GM23338 (cell line): ENCODE measurements at regions not wholly inside any gene's neighbourhood (a gene's known extent, or its start where the extent isn't known, plus 50 kb on each side); places are given as distances from the start of the nearest gene placed in this dataset.

Experiments
- CREB1 ChIP-seq: fragments of 250-450 bp; sonication (Bioruptor Pico); IDR thresholded peaks from 2 replicates; pipeline ENCODE4 v1.5.0; 2020; ENCODE audit warnings: low read depth, mild to moderate bottlenecking, moderate library complexity
- EZH2 ChIP-seq: fragments of 200-600 bp; sonication (generic); IDR thresholded peaks from one replicate; pipeline ENCODE4 v1.8.0; 2017; ENCODE audit warnings: antibody characterized with exemption, mild to moderate bottlenecking, low read depth; ENCODE audit not compliant: unreplicated experiment
- EZH2phosphoT487 ChIP-seq: fragments of 200-600 bp; sonication (generic); IDR thresholded peaks from one replicate; pipeline ENCODE4 v1.8.1; 2018; ENCODE audit warnings: antibody characterized with exemption; ENCODE audit not compliant: unreplicated experiment
- JUNB ChIP-seq: IDR thresholded peaks from one replicate; pipeline ENCODE4 v1.6.1; 2016; ENCODE audit warnings: antibody characterized with exemption; ENCODE audit not compliant: unreplicated experiment
- POLR2AphosphoS5 ChIP-seq: IDR thresholded peaks from 2 replicates; pipeline ENCODE4 v1.6.1; 2016; ENCODE audit warnings: antibody characterized with exemption, low read depth
- STAT1 ChIP-seq: IDR thresholded peaks from one replicate; pipeline ENCODE4 v1.6.1; 2016; ENCODE audit warnings: antibody characterized with exemption; ENCODE audit not compliant: unreplicated experiment
- ZNF114 ChIP-seq: fragments of 250-450 bp; sonication (Bioruptor Pico); IDR thresholded peaks from 2 replicates; pipeline ENCODE4 v1.5.0; 2020; ENCODE audit warnings: mild to moderate bottlenecking, moderate library complexity
- ZNF331 ChIP-seq: fragments of 250-450 bp; sonication (Bioruptor Pico); IDR thresholded peaks from 2 replicates; pipeline ENCODE4 v1.5.0; 2020; ENCODE audit warnings: low read depth, mild to moderate bottlenecking, moderate library complexity
- TF ChIP-seq, protein P1 (sequence below), 2 experiments: fragments of 200-600 bp in 1 of 2; sonication (generic) in 1 of 2; conservative IDR thresholded peaks; 2 replicates each; pipeline versions ENCODE4 v1.5.1 to v1.6.1; 2016 to 2017; ENCODE audit warnings: antibody characterized with exemption in 2 of 2, low read depth in 2 of 2, mild to moderate bottlenecking in 2 of 2, moderate library complexity in 1 of 2
- TF ChIP-seq, protein P2 (sequence below): IDR thresholded peaks from one replicate; pipeline ENCODE4 v1.6.1; 2018; ENCODE audit warnings: antibody characterized with exemption; ENCODE audit not compliant: unreplicated experiment
- TF ChIP-seq, protein P3 (sequence below): fragments of 250-450 bp; sonication (Bioruptor Pico); IDR thresholded peaks from 2 replicates; pipeline ENCODE4 v1.5.0; 2020; ENCODE audit warnings: mild to moderate bottlenecking, moderate library complexity
- TF ChIP-seq, protein P4 (sequence below): IDR thresholded peaks from 2 replicates; pipeline ENCODE4 v1.6.1; 2016; ENCODE audit warnings: antibody characterized with exemption

DNA sequence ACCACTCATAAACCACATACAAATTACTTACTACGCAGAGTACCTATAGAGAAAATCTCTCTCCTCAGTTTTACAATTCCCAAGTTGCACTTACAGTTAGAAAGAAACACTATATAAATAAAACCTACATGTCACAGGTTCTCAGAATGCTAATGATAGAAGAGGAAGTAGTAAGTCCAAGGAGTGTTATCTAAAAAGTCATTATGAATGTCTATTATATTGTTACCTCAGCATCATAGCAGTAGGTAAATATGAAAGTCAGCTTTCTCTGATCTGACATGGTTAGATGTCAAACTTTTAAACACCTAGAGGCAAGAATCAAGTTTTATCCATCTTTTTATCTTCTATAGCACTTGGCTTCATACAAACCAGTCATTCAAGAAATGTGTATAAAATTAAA is 163.2 kb upstream of the FAM241A start:
- TF ChIP-seq, protein P1, sequence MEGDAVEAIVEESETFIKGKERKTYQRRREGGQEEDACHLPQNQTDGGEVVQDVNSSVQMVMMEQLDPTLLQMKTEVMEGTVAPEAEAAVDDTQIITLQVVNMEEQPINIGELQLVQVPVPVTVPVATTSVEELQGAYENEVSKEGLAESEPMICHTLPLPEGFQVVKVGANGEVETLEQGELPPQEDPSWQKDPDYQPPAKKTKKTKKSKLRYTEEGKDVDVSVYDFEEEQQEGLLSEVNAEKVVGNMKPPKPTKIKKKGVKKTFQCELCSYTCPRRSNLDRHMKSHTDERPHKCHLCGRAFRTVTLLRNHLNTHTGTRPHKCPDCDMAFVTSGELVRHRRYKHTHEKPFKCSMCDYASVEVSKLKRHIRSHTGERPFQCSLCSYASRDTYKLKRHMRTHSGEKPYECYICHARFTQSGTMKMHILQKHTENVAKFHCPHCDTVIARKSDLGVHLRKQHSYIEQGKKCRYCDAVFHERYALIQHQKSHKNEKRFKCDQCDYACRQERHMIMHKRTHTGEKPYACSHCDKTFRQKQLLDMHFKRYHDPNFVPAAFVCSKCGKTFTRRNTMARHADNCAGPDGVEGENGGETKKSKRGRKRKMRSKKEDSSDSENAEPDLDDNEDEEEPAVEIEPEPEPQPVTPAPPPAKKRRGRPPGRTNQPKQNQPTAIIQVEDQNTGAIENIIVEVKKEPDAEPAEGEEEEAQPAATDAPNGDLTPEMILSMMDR (conservative IDR thresholded peaks at IDR 0.05; ENCODE audit: low read depth in 2 of 2) = no peak
- TF ChIP-seq, protein P2, sequence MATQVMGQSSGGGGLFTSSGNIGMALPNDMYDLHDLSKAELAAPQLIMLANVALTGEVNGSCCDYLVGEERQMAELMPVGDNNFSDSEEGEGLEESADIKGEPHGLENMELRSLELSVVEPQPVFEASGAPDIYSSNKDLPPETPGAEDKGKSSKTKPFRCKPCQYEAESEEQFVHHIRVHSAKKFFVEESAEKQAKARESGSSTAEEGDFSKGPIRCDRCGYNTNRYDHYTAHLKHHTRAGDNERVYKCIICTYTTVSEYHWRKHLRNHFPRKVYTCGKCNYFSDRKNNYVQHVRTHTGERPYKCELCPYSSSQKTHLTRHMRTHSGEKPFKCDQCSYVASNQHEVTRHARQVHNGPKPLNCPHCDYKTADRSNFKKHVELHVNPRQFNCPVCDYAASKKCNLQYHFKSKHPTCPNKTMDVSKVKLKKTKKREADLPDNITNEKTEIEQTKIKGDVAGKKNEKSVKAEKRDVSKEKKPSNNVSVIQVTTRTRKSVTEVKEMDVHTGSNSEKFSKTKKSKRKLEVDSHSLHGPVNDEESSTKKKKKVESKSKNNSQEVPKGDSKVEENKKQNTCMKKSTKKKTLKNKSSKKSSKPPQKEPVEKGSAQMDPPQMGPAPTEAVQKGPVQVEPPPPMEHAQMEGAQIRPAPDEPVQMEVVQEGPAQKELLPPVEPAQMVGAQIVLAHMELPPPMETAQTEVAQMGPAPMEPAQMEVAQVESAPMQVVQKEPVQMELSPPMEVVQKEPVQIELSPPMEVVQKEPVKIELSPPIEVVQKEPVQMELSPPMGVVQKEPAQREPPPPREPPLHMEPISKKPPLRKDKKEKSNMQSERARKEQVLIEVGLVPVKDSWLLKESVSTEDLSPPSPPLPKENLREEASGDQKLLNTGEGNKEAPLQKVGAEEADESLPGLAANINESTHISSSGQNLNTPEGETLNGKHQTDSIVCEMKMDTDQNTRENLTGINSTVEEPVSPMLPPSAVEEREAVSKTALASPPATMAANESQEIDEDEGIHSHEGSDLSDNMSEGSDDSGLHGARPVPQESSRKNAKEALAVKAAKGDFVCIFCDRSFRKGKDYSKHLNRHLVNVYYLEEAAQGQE = no peak
- no peak for TF ChIP-seq EZH2phosphoT487
- TF ChIP-seq POLR2AphosphoS5 = no peak
- TF ChIP-seq EZH2 = no peak
- no peak for TF ChIP-seq CREB1 (CRISPR knock-in tag)
- no peak for TF ChIP-seq ZNF114 (CRISPR knock-in tag)
- TF ChIP-seq ZNF331 (CRISPR knock-in tag) = no peak
- TF ChIP-seq, protein P3, sequence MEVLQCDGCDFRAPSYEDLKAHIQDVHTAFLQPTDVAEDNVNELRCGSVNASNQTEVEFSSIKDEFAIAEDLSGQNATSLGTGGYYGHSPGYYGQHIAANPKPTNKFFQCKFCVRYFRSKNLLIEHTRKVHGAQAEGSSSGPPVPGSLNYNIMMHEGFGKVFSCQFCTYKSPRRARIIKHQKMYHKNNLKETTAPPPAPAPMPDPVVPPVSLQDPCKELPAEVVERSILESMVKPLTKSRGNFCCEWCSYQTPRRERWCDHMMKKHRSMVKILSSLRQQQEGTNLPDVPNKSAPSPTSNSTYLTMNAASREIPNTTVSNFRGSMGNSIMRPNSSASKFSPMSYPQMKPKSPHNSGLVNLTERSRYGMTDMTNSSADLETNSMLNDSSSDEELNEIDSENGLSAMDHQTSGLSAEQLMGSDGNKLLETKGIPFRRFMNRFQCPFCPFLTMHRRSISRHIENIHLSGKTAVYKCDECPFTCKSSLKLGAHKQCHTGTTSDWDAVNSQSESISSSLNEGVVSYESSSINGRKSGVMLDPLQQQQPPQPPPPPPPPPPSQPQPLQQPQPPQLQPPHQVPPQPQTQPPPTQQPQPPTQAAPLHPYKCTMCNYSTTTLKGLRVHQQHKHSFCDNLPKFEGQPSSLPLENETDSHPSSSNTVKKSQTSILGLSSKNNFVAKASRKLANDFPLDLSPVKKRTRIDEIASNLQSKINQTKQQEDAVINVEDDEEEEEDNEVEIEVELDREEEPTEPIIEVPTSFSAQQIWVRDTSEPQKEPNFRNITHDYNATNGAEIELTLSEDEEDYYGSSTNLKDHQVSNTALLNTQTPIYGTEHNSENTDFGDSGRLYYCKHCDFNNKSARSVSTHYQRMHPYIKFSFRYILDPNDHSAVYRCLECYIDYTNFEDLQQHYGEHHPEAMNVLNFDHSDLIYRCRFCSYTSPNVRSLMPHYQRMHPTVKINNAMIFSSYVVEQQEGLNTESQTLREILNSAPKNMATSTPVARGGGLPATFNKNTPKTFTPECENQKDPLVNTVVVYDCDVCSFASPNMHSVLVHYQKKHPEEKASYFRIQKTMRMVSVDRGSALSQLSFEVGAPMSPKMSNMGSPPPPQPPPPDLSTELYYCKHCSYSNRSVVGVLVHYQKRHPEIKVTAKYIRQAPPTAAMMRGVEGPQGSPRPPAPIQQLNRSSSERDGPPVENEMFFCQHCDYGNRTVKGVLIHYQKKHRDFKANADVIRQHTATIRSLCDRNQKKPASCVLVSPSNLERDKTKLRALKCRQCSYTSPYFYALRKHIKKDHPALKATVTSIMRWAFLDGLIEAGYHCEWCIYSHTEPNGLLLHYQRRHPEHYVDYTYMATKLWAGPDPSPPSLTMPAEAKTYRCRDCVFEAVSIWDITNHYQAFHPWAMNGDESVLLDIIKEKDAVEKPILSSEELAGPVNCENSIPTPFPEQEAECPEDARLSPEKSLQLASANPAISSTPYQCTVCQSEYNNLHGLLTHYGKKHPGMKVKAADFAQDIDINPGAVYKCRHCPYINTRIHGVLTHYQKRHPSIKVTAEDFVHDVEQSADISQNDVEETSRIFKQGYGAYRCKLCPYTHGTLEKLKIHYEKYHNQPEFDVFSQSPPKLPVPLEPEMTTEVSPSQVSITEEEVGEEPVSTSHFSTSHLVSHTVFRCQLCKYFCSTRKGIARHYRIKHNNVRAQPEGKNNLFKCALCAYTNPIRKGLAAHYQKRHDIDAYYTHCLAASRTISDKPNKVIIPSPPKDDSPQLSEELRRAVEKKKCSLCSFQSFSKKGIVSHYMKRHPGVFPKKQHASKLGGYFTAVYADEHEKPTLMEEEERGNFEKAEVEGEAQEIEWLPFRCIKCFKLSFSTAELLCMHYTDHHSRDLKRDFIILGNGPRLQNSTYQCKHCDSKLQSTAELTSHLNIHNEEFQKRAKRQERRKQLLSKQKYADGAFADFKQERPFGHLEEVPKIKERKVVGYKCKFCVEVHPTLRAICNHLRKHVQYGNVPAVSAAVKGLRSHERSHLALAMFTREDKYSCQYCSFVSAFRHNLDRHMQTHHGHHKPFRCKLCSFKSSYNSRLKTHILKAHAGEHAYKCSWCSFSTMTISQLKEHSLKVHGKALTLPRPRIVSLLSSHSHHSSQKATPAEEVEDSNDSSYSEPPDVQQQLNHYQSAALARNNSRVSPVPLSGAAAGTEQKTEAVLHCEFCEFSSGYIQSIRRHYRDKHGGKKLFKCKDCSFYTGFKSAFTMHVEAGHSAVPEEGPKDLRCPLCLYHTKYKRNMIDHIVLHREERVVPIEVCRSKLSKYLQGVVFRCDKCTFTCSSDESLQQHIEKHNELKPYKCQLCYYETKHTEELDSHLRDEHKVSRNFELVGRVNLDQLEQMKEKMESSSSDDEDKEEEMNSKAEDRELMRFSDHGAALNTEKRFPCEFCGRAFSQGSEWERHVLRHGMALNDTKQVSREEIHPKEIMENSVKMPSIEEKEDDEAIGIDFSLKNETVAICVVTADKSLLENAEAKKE (CRISPR knock-in tag) = no peak
- TF ChIP-seq JUNB = no peak
- no peak for TF ChIP-seq STAT1
- TF ChIP-seq, protein P4, sequence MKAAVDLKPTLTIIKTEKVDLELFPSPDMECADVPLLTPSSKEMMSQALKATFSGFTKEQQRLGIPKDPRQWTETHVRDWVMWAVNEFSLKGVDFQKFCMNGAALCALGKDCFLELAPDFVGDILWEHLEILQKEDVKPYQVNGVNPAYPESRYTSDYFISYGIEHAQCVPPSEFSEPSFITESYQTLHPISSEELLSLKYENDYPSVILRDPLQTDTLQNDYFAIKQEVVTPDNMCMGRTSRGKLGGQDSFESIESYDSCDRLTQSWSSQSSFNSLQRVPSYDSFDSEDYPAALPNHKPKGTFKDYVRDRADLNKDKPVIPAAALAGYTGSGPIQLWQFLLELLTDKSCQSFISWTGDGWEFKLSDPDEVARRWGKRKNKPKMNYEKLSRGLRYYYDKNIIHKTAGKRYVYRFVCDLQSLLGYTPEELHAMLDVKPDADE = no peak
